B cell (primary cell): ENCODE measurements at regions not wholly inside any gene's neighbourhood (a gene's known extent, or its start where the extent isn't known, plus 50 kb on each side); places are given as distances from the start of the nearest gene placed in this dataset.

Source experiments
- ATAC-seq: fragments of 200-7000 bp; cut with Tn5 transposase; one replicate; pipeline ENCODE4 v1.10.0; 2021; ENCODE audit warnings: low read depth, mild to moderate bottlenecking, moderate number of reproducible peaks, moderate library complexity
- CTCF ChIA-PET: fragments of 350-600 bp; sonication (Branson Sonifier 250); formaldehyde crosslinking; loops from one replicate; lab custom pipeline; 2021; ENCODE audit warnings: antibody characterized with exemption, inconsistent platforms; lab: Charles Lee
- POLR2A ChIA-PET: fragments of 350-600 bp; sonication (Branson Sonifier 250); formaldehyde crosslinking; loops from one replicate; lab custom pipeline; 2021; ENCODE audit warnings: antibody characterized with exemption; lab: Charles Lee
- DNase-seq: peaks from one replicate; pipeline ENCODE4 v3.0.0; 2013
- H2AFZ ChIP-seq: 2 replicates; pipeline ENCODE4 v1.6.1; 2012; ENCODE audit warnings: mild to moderate bottlenecking, low read depth, low read length; ENCODE audit not compliant: insufficient read depth, poor library complexity, severe bottlenecking
- H3K27ac ChIP-seq, 2 donors: 1 replicate in 1 of 2; 2 replicates in 1 of 2; pipeline ENCODE4 v1.5.1; 2012 to 2013; ENCODE audit warnings: low read length in 2 of 2, mild to moderate bottlenecking in 2 of 2, moderate library complexity in 1 of 2
- H3K27me3 ChIP-seq, 4 experiments: fragments of 200-600 bp in 1 of 4; sonication (generic) in 1 of 4; replicated peaks in 1 of 4; 1 replicate in 2 of 4; 2 replicates in 2 of 4; pipeline versions ENCODE4 v1.6.1 to v1.7.0; 2013 to 2016; ENCODE audit warnings: low read length in 3 of 4, mild to moderate bottlenecking in 2 of 4, mixed read lengths in 1 of 4, moderate library complexity in 1 of 4; ENCODE audit not compliant: insufficient read depth in 4 of 4, control insufficient read depth in 3 of 4; ENCODE audit errors: control extremely low read depth in 1 of 4
- H3K36me3 ChIP-seq, 2 experiments: replicated peaks in 1 of 2; 1 replicate in 1 of 2; 2 replicates in 1 of 2; pipeline versions ENCODE4 v1.6.1 to v1.7.1; 2013; ENCODE audit warnings: low read length in 1 of 2; ENCODE audit not compliant: insufficient read depth in 2 of 2, control insufficient read depth in 1 of 2; ENCODE audit errors: control extremely low read depth in 1 of 2, extremely low read depth in 1 of 2
- H3K4me1 ChIP-seq, 2 donors: fragments of 200-600 bp in 1 of 2; sonication (generic) in 1 of 2; 1 replicate in 1 of 2; 2 replicates in 1 of 2; pipeline versions ENCODE4 v1.5.1 to v1.6.1; 2013 to 2017; ENCODE audit warnings: low read length in 2 of 2; ENCODE audit not compliant: control insufficient read depth in 2 of 2, insufficient read depth in 2 of 2
- H3K4me2 ChIP-seq: replicated peaks from 2 replicates; pipeline ENCODE3; 2012; ENCODE audit warnings: mild to moderate bottlenecking, low read depth, low read length; ENCODE audit not compliant: poor library complexity, severe bottlenecking
- H3K4me3 ChIP-seq, 5 experiments: fragments of 200-600 bp in 1 of 5; sonication (generic) in 1 of 5; 1 replicate in 3 of 5; 2 replicates in 2 of 5; pipeline versions ENCODE4 v1.5.1 to v1.7.0; 2011 to 2016; ENCODE audit warnings: low read length in 4 of 5, mild to moderate bottlenecking in 4 of 5, low read depth in 2 of 5, control low read depth in 1 of 5, moderate library complexity in 1 of 5; ENCODE audit not compliant: insufficient read depth in 1 of 5; ENCODE audit errors: control extremely low read depth in 1 of 5, extremely low read depth in 1 of 5
- H3K79me2 ChIP-seq: fragments of 200-600 bp; sonication (generic); one replicate; pipeline ENCODE4 v1.6.0; 2016; ENCODE audit warnings: low read length; ENCODE audit not compliant: control insufficient read depth, insufficient read depth
- H3K9ac ChIP-seq: fragments of 200-600 bp; sonication (generic); 2 replicates; pipeline ENCODE4 v1.6.1; 2017; ENCODE audit warnings: mild to moderate bottlenecking, low read length, moderate library complexity
- H3K9me3 ChIP-seq, 3 donors: one replicate each; pipeline versions ENCODE4 v1.6.1 to v1.7.1; 2013; ENCODE audit warnings: low read length in 2 of 3; ENCODE audit not compliant: control insufficient read depth in 2 of 3, insufficient read depth in 1 of 3; ENCODE audit errors: control extremely low read depth in 1 of 3
- H4K20me1 ChIP-seq: 2 replicates; pipeline ENCODE4 v1.6.0; 2012; ENCODE audit warnings: mild to moderate bottlenecking, low read length; ENCODE audit not compliant: insufficient read depth, control insufficient read depth, poor library complexity, severe bottlenecking
- H3K27ac Mint-ChIP-seq: one replicate; pipeline ENCODE4 v1.8.0; 2021; ENCODE audit warnings: mixed read lengths
- H3K27me3 Mint-ChIP-seq: one replicate; pipeline ENCODE4 v1.8.0; 2021; ENCODE audit warnings: mixed read lengths
- H3K4me1 Mint-ChIP-seq: one replicate; pipeline ENCODE4 v1.8.0; 2021; ENCODE audit warnings: mixed read lengths
- H3K4me3 Mint-ChIP-seq: one replicate; pipeline ENCODE4 v1.8.0; 2021; ENCODE audit warnings: mixed read lengths
- H3K9me3 Mint-ChIP-seq: one replicate; pipeline ENCODE4 v1.8.0; 2022; ENCODE audit warnings: mixed read lengths; ENCODE audit not compliant: insufficient read depth
- EZH2 ChIP-seq: IDR thresholded peaks from 2 replicates; pipeline ENCODE4 v1.6.1; 2012; ENCODE audit warnings: borderline replicate concordance, low read depth, mild to moderate bottlenecking, moderate library complexity, low read length; ENCODE audit not compliant: insufficient read depth, poor library complexity, severe bottlenecking
- WGBS: methylation state at CpG from one replicate; pipeline ENCODE4 v1.1.5; 2013; ENCODE audit warnings: missing lambda C conversion rate; ENCODE audit not compliant: insufficient coverage; 5-methylcytosine and 5-hydroxymethylcytosine counted together
- intact Hi-C: fragments of 100-400 bp; cut with micrococcal nuclease; formaldehyde crosslinking; loops from one replicate; pipeline ENCODE4 v1.10.0; 2022
- TF ChIP-seq, protein P1 (sequence below): fragments of 200-600 bp; IDR thresholded peaks from one replicate; pipeline ENCODE4 v1.8.0; 2022; ENCODE audit warnings: antibody characterized with exemption, mild to moderate bottlenecking

GRCh38 chr16:62913333-62913732 lies 877.1 kb upstream of the CDH8 start:
- no CpG with 5 or more reads among the region's 2 CpGs for WGBS
- H3K27me3 Mint-ChIP-seq: no peaks in the 10 kb centered on the region
- H3K4me1 ChIP-seq: no peaks in the 10 kb centered on the region
- H4K20me1 ChIP-seq: no peaks in the 10 kb centered on the region
- H3K27me3 ChIP-seq: no peaks in the 10 kb centered on the region
- H3K4me1 Mint-ChIP-seq: no peaks in the 10 kb centered on the region
- H3K9me3 ChIP-seq: peaks cover 0 to 4% (median 1%) of the 10 kb centered on the region in 3 donors
- TF ChIP-seq, protein P1, sequence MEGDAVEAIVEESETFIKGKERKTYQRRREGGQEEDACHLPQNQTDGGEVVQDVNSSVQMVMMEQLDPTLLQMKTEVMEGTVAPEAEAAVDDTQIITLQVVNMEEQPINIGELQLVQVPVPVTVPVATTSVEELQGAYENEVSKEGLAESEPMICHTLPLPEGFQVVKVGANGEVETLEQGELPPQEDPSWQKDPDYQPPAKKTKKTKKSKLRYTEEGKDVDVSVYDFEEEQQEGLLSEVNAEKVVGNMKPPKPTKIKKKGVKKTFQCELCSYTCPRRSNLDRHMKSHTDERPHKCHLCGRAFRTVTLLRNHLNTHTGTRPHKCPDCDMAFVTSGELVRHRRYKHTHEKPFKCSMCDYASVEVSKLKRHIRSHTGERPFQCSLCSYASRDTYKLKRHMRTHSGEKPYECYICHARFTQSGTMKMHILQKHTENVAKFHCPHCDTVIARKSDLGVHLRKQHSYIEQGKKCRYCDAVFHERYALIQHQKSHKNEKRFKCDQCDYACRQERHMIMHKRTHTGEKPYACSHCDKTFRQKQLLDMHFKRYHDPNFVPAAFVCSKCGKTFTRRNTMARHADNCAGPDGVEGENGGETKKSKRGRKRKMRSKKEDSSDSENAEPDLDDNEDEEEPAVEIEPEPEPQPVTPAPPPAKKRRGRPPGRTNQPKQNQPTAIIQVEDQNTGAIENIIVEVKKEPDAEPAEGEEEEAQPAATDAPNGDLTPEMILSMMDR: no peak
- no peak for TF ChIP-seq EZH2
- H3K27ac Mint-ChIP-seq: no peak overlapping the region
- H3K4me3 ChIP-seq: no peak overlapping the region
- no peak overlapping the region for H3K27ac ChIP-seq
- peaks cover 2% of the 10 kb centered on the region for H3K9me3 Mint-ChIP-seq
- ATAC-seq: no peak
- no peak overlapping the region for H3K9ac ChIP-seq
- no peak overlapping the region for H3K4me3 Mint-ChIP-seq
- no peak overlapping the region for H3K4me2 ChIP-seq
- intact Hi-C loops: no loop called here
- no peaks in the 10 kb centered on the region for H3K79me2 ChIP-seq
- ChIA-PET CTCF (no interaction called here), POLR2A (no interaction called here)
- no peak overlapping the region for H2AFZ ChIP-seq
- H3K36me3 ChIP-seq: no peaks in the 10 kb centered on the region
- DNase-seq: no peak

DNA sequence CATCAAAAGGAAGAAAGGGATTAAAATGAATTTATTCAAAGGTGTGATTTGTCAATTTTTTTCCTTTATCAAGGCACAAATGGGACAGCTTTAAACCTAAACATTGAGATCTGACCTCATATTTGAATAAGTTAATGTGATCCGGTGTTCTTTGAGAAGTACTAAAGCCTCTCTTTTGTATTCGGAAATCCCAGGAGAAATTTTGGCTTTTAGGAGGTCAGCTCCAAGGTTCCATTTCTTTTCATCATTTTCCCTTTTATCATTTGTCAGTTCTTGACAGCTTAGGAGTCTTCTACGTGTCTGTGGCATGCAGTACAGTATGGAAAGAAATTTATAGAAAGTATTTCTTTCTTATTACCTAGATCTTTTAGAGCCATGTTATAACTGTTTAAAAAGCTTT lies 873.4 kb upstream of the CDH8 start:
- WGBS: no CpG with 5 or more reads among the region's 3 CpGs
- Mint-ChIP-seq H3K4me1 (no peaks in the 10 kb centered on the region), H3K27ac (no peak overlapping the region), H3K27me3 (no peaks in the 10 kb centered on the region), H3K9me3 (peaks cover 5% of the 10 kb centered on the region), H3K4me3 (no peak overlapping the region)
- H2AFZ ChIP-seq: no peak overlapping the region
- intact Hi-C loops: no loop called here
- CTCF ChIA-PET: no interaction called here
- H3K9ac ChIP-seq: no peak overlapping the region
- H3K4me1 ChIP-seq: no peaks in the 10 kb centered on the region
- no peaks in the 10 kb centered on the region for H3K79me2 ChIP-seq
- ATAC-seq (no peak), DNase-seq (no peak)
- TF ChIP-seq, protein P1: no peak
- no peak for TF ChIP-seq EZH2
- no peaks in the 10 kb centered on the region for H4K20me1 ChIP-seq
- H3K4me3 ChIP-seq: no peak overlapping the region
- H3K27me3 ChIP-seq: no peaks in the 10 kb centered on the region
- H3K27ac ChIP-seq: no peak overlapping the region
- POLR2A ChIA-PET: no interaction called here
- peaks cover 0 to 1% (median 0%) of the 10 kb centered on the region in 3 donors for H3K9me3 ChIP-seq
- no peak overlapping the region for H3K4me2 ChIP-seq
- no peaks in the 10 kb centered on the region for H3K36me3 ChIP-seq
